ENCODE measurements at regions not wholly inside any gene's neighbourhood (a gene's known extent, or its start where the extent isn't known, plus 50 kb on each side); places are given as distances from the start of the nearest gene placed in this dataset.
"Not testable (repeated sequence)": the region's sequence is repeated elsewhere in the genome, so short reads cannot be mapped to it uniquely, and the experiment has no call there.

- not testable (repeated sequence) for H4K20me1 ChIP-seq (ENCODE audit: insufficient read depth, low read depth, low read length); H3K79me2 ChIP-seq (ENCODE audit: low read length)
Measured at GRCh38 chr5:17066026-17066425, 129.9 kb upstream of the MYO10 start.

GRCh38 chr5:17067657-17068392 lies 131.7 kb upstream of the MYO10 start:
- DNase-seq = no peak
- no peaks in the 10 kb centered on the region for H3K9me3 ChIP-seq (ENCODE audit: low read length)
- no peak overlapping the region for H2AFZ ChIP-seq (ENCODE audit: low read length)
- H3K9me2 ChIP-seq (replicated peaks; ENCODE audit: insufficient read depth, low read length) = no peaks in the 10 kb centered on the region
- no peaks in the 10 kb centered on the region for H3K27me3 ChIP-seq (ENCODE audit: low read length)
- H3K4me3 ChIP-seq (ENCODE audit: low read length) = no peak overlapping the region
- H3K4me1 ChIP-seq (ENCODE audit: low read length) = no peaks in the 10 kb centered on the region
- H3K4me2 ChIP-seq (ENCODE audit: low read depth, low read length, poor library complexity, severe bottlenecking) = no peak overlapping the region
- no peak overlapping the region for H3K9ac ChIP-seq (ENCODE audit: low read length)
- H3K27ac ChIP-seq (ENCODE audit: low read length) = no peak overlapping the region
- H3K79me2 ChIP-seq (ENCODE audit: low read length) = no peaks in the 10 kb centered on the region
- H4K20me1 ChIP-seq (ENCODE audit: insufficient read depth, low read depth, low read length) = no peaks in the 10 kb centered on the region
- H3K36me3 ChIP-seq (ENCODE audit: insufficient read depth, low read length) = no peaks in the 10 kb centered on the region

More at GRCh38 chr5:17066026-17066425, 129.9 kb upstream of the MYO10 start:
- H3K9me2 ChIP-seq (replicated peaks; ENCODE audit: insufficient read depth, low read length); H3K4me1 ChIP-seq (ENCODE audit: low read length); H3K4me3 ChIP-seq (ENCODE audit: low read length); H3K27me3 ChIP-seq (ENCODE audit: low read length); H2AFZ ChIP-seq (ENCODE audit: low read length); DNase-seq; H3K27ac ChIP-seq (ENCODE audit: low read length); H3K36me3 ChIP-seq (ENCODE audit: insufficient read depth, low read length); H3K9ac ChIP-seq (ENCODE audit: low read length); H3K4me2 ChIP-seq (ENCODE audit: low read depth, low read length, poor library complexity, severe bottlenecking); H3K9me3 ChIP-seq (ENCODE audit: low read length): not testable (repeated sequence)

- no peak overlapping the region for H3K9ac ChIP-seq (ENCODE audit: low read length)
- H3K27ac ChIP-seq (ENCODE audit: low read length) = no peak overlapping the region
- no peaks in the 10 kb centered on the region for H3K4me1 ChIP-seq (ENCODE audit: low read length)
- H3K36me3 ChIP-seq (ENCODE audit: insufficient read depth, low read length) = no peaks in the 10 kb centered on the region
- no peak overlapping the region for H2AFZ ChIP-seq (ENCODE audit: low read length)
- H3K9me2 ChIP-seq (replicated peaks; ENCODE audit: insufficient read depth, low read length) = no peaks in the 10 kb centered on the region
- no peaks in the 10 kb centered on the region for H3K27me3 ChIP-seq (ENCODE audit: low read length)
- no peaks in the 10 kb centered on the region for H4K20me1 ChIP-seq (ENCODE audit: insufficient read depth, low read depth, low read length)
- H3K79me2 ChIP-seq (ENCODE audit: low read length) = no peaks in the 10 kb centered on the region
- no peaks in the 10 kb centered on the region for H3K9me3 ChIP-seq (ENCODE audit: low read length)
- H3K4me3 ChIP-seq (ENCODE audit: low read length) = no peak overlapping the region
- no peak for DNase-seq
- H3K4me2 ChIP-seq (ENCODE audit: low read depth, low read length, poor library complexity, severe bottlenecking) = no peak overlapping the region
Measured at GRCh38 chr5:17069995-17070511, 134.0 kb upstream of the MYO10 start.

DNA sequence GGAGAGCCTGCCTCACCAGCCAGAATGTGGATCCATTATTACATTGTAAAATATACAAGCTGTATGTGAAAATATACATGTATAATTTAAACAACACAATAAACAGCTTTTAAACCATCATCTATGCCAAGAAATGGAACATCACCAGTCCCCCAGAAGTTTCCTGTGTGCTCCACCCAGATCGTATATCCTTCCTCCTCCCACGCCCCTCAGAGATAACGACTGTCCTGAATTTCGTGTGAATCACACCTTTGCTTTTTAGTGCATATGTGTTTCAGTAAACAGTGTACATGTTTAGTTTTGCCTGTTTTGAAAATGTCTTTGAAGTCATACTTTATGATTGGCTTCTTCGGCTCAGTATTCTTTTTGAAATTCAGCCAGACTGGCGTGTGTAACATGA lies 134.6 kb upstream of the MYO10 start:
- Histone ChIP-seq H3K36me3 (ENCODE audit: insufficient read depth, low read length) (no peaks in the 10 kb centered on the region), H3K9ac (ENCODE audit: low read length) (no peak overlapping the region), H3K27ac (ENCODE audit: low read length) (no peak overlapping the region), H3K79me2 (ENCODE audit: low read length) (no peaks in the 10 kb centered on the region), H3K9me3 (ENCODE audit: low read length) (no peaks in the 10 kb centered on the region), H3K4me3 (ENCODE audit: low read length) (no peak overlapping the region), H3K4me2 (ENCODE audit: low read depth, low read length, poor library complexity, severe bottlenecking) (no peak overlapping the region), H3K27me3 (ENCODE audit: low read length) (no peaks in the 10 kb centered on the region), H3K4me1 (ENCODE audit: low read length) (no peaks in the 10 kb centered on the region), H4K20me1 (ENCODE audit: insufficient read depth, low read depth, low read length) (no peaks in the 10 kb centered on the region), H3K9me2 (replicated peaks; ENCODE audit: insufficient read depth, low read length) (no peaks in the 10 kb centered on the region), H2AFZ (ENCODE audit: low read length) (no peak overlapping the region)
- no peak for DNase-seq

- no peak overlapping the region for H3K27ac ChIP-seq (ENCODE audit: low read length)
- H3K9me3 ChIP-seq (ENCODE audit: low read length) = no peaks in the 10 kb centered on the region
- no peak overlapping the region for H3K4me3 ChIP-seq (ENCODE audit: low read length)
- no peaks in the 10 kb centered on the region for H4K20me1 ChIP-seq (ENCODE audit: insufficient read depth, low read depth, low read length)
- no peaks in the 10 kb centered on the region for H3K9me2 ChIP-seq (replicated peaks; ENCODE audit: insufficient read depth, low read length)
- H3K4me1 ChIP-seq (ENCODE audit: low read length) = no peaks in the 10 kb centered on the region
- no peak overlapping the region for H3K4me2 ChIP-seq (ENCODE audit: low read depth, low read length, poor library complexity, severe bottlenecking)
- H3K9ac ChIP-seq (ENCODE audit: low read length) = no peak overlapping the region
- no peak for DNase-seq
- H3K79me2 ChIP-seq (ENCODE audit: low read length) = no peaks in the 10 kb centered on the region
- no peaks in the 10 kb centered on the region for H3K36me3 ChIP-seq (ENCODE audit: insufficient read depth, low read length)
- H2AFZ ChIP-seq (ENCODE audit: low read length) = no peak overlapping the region
- H3K27me3 ChIP-seq (ENCODE audit: low read length) = no peaks in the 10 kb centered on the region
Measured at GRCh38 chr5:17075236-17075635, 139.1 kb upstream of the MYO10 start.

GRCh38 chr5:17076272-17076671 lies 140.2 kb upstream of the MYO10 start:
- Histone ChIP-seq H3K4me1 (ENCODE audit: low read length) (no peaks in the 10 kb centered on the region), H4K20me1 (ENCODE audit: insufficient read depth, low read depth, low read length) (no peaks in the 10 kb centered on the region), H3K4me3 (ENCODE audit: low read length) (no peak overlapping the region), H3K9ac (ENCODE audit: low read length) (no peak overlapping the region), H3K9me3 (ENCODE audit: low read length) (no peaks in the 10 kb centered on the region), H2AFZ (ENCODE audit: low read length) (no peak overlapping the region), H3K27me3 (ENCODE audit: low read length) (no peaks in the 10 kb centered on the region), H3K4me2 (ENCODE audit: low read depth, low read length, poor library complexity, severe bottlenecking) (no peak overlapping the region), H3K27ac (ENCODE audit: low read length) (no peak overlapping the region), H3K79me2 (ENCODE audit: low read length) (no peaks in the 10 kb centered on the region), H3K36me3 (ENCODE audit: insufficient read depth, low read length) (no peaks in the 10 kb centered on the region), H3K9me2 (replicated peaks; ENCODE audit: insufficient read depth, low read length) (no peaks in the 10 kb centered on the region)
- DNase-seq = no peak

DNA sequence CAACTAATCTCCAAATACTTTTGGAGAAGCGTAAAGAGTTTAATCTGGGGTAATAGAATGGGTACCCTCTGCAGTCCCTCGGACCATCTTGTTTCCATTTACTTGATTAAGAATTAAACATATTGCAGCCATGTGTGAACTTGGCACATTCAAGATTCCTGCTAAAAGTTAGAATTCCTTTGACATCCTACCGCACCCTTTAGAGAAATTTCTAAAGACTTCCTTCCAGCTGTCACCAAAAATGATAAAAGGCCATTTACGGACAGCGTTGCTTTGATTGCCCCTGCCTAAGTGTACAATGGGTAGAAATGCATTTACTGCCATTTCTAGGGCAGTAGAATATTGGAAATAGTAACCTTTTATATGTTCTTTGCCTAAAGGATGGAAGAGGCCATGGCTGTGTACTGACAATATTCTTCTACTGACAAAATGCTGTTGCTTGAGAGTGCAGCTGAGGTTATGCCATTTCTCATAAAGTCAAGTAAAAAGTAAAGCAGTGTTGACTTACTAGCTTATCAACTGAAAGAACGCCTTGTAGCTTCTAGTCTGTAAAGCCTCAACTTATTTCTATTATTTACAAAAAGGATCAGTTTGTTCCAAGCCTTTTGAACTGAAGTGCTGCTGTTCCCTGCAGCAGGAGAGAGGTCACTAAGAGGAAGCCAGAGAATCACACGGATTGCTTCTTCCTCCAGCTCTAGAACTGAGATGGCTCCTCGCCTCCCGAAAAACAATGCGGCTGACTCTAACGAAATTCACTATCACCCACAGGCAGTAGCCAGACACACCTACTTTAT lies 139.8 kb upstream of the BASP1 start:
- Histone ChIP-seq H3K4me2 (ENCODE audit: low read depth, low read length, poor library complexity, severe bottlenecking) (no peak overlapping the region), H3K79me2 (ENCODE audit: low read length) (no peaks in the 10 kb centered on the region), H2AFZ (ENCODE audit: low read length) (no peak overlapping the region), H3K4me1 (ENCODE audit: low read length) (no peaks in the 10 kb centered on the region), H3K4me3 (ENCODE audit: low read length) (no peak overlapping the region), H3K9me3 (ENCODE audit: low read length) (no peaks in the 10 kb centered on the region), H3K9ac (ENCODE audit: low read length) (no peak overlapping the region), H3K36me3 (ENCODE audit: insufficient read depth, low read length) (no peaks in the 10 kb centered on the region), H3K27ac (ENCODE audit: low read length) (no peak overlapping the region), H3K27me3 (ENCODE audit: low read length) (no peaks in the 10 kb centered on the region), H3K9me2 (replicated peaks; ENCODE audit: insufficient read depth, low read length) (no peaks in the 10 kb centered on the region), H4K20me1 (ENCODE audit: insufficient read depth, low read depth, low read length) (no peaks in the 10 kb centered on the region)
- no peak for DNase-seq

DNA sequence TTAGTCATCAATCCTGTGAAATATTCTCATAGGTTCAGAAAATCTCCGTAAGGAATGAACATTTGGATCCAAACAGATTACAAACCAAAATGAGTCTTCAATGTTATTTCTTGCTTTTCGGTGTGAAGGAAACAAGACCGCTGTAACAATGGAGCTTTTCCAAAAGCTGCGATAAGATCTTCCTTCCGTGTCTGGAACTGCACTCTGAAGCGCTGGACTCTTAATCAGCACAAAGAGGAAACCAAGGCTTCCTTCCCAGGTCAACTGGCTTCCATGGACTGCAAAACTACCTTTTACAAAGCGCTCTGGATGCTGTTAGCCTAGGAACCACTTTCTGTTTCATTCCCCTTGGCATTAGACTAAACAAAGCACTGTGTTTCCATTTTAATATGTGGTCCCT lies 137.9 kb upstream of the BASP1 start:
- H4K20me1 ChIP-seq (ENCODE audit: insufficient read depth, low read depth, low read length) = no peaks in the 10 kb centered on the region
- no peaks in the 10 kb centered on the region for H3K36me3 ChIP-seq (ENCODE audit: insufficient read depth, low read length)
- no peak overlapping the region for H3K4me2 ChIP-seq (ENCODE audit: low read depth, low read length, poor library complexity, severe bottlenecking)
- no peaks in the 10 kb centered on the region for H3K9me2 ChIP-seq (replicated peaks; ENCODE audit: insufficient read depth, low read length)
- DNase-seq = no peak
- H3K27me3 ChIP-seq (ENCODE audit: low read length) = no peaks in the 10 kb centered on the region
- H2AFZ ChIP-seq (ENCODE audit: low read length) = no peak overlapping the region
- H3K9ac ChIP-seq (ENCODE audit: low read length) = no peak overlapping the region
- H3K4me3 ChIP-seq (ENCODE audit: low read length) = no peak overlapping the region
- H3K4me1 ChIP-seq (ENCODE audit: low read length) = no peaks in the 10 kb centered on the region
- no peak overlapping the region for H3K27ac ChIP-seq (ENCODE audit: low read length)
- H3K79me2 ChIP-seq (ENCODE audit: low read length) = no peaks in the 10 kb centered on the region
- H3K9me3 ChIP-seq (ENCODE audit: low read length) = no peaks in the 10 kb centered on the region
